ENCODE measurements at regions not wholly inside any gene's neighbourhood (a gene's known extent, or its start where the extent isn't known, plus 50 kb on each side); places are given as distances from the start of the nearest gene placed in this dataset.

DNA sequence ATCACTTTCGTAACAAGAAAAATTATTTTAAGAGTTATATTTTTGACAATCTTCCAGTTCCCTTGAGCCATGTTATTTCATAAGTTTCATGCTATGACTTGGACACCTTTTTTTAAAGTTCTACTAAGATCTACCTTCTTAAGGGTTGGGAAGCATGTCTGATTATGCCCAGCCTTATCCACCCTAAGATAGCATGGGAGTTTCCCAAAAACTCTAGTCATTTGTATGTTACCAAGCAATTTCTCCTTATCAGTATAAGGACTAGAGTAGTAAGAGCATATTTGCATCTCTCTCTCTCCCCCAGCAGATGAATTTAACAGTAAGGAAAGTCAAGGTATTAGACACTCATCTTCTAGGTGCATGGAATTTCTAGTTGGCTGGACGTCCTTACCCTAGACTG is 85.1 kb upstream of the NTRK3 start:
- TF ChIP-seq CTCF (IDR thresholded peaks at IDR 0.05 in 8 of 11, conservative IDR thresholded peaks at IDR 0.05 in 3 of 11), result no peak
- TF ChIP-seq POLR2A (IDR thresholded peaks at IDR 0.05), result no peak
- no peak for TF ChIP-seq POLR2AphosphoS5 (IDR thresholded peaks at IDR 0.05)
